Activated CD8-positive, alpha-beta memory T cell treated with anti-CD3 and anti-CD28 coated beads, Interleukin-2, amount 50 U/mL, for 48 hours (primary cell): ENCODE measurements at regions not wholly inside any gene's neighbourhood (a gene's known extent, or its start where the extent isn't known, plus 50 kb on each side); places are given as distances from the start of the nearest gene placed in this dataset.

Experiments
- DNase-seq: peaks from one replicate; pipeline ENCODE4 v3.0.0-alpha.2; 2020

DNA sequence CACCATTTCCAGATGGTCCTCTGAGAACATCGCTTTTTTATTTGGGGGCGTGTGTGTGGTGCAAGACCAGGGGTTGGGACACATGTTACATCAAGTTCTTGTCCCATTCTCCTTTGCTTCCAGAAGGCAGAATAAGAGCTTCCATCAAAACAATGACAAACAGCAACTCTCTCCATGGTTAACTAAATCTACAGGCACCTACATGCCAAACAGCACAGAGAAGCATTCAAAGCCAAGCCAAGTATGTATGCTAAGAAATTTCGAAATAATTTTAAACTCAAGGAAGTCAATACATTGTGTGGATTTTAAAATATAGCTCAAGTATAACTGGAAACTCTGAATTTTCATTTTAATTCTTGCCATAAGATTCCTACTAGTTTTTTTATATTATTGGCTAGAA, 105.6 kb downstream of the SEC61B start:
- no peak for DNase-seq

DNA sequence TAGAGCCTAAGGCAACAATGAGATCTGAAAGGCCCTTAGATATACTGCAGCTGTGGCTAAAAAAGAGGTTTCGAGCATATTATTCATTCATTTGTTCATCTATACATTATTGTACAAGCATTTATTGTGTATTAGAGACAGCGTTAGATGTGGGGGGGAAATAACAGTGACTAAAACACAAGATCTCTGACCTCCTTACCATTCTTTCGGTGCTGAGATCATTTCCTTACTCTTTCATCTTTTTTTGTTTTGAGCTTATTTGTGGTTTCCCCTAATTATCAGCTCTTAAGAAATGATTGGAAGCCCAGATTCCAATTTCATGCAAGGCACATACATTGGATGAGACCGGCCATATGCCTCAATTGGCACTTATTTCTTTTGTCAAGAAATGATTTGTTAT, 113.2 kb downstream of the SEC61B start:
- DNase-seq = no peak

DNA sequence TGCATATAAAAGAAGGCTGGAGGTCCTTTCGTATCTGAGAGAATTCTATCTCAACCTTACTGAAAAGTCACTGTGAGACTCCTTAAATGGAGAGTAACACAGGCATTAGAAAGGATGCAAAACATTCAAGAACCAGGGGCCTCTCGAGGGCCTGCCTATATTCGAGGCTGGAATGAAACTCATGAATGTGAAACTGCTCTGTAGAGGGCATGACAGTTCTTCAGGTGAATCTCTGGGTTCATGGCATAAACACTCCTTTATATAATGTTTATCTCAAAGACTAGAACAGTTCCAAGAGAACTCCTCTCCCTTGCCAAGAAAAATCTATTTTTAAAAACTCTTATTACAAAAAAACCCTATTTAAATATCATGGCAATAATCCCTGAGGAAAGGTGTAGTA, 113.9 kb downstream of the SEC61B start:
- DNase-seq = no peak

DNA sequence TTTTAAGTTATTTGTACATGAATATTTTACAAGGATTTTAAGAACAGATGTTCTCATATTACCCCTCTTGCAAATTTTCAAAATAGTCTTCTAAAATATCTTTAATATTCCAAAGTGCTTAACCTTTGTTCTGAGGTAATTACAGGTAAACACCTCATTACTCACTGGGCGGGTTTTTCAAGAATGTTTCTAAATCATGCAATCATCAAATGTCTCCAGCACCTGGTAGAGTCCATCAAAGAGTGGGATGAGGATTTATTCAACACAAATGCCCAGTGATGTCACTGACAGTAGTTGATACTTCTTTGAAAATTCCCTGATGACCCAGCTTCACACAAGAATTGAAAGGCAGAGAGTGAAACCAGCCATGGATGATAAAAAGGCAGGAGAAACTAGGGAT, 114.4 kb downstream of the SEC61B start:
- DNase-seq = no peak

DNA sequence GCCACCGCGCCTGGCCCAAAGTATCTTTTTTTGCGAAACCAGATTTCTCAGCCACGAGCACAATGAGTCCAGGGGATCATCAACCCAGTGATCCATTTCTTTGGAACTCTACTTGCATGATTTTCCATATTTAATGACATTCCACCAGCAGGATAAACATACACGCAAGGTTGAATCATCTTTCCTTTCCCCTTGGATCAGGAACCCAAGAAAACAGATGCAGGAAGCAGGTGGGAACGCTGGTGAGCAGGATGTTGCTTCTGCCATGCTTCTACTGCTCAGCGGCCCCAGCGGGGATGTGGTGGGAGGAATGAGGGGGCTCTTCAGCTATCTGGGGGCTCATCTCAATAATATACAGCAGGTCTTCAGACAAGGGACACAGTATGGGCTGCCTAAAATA, 118.2 kb downstream of the SEC61B start:
- no peak for DNase-seq

DNA sequence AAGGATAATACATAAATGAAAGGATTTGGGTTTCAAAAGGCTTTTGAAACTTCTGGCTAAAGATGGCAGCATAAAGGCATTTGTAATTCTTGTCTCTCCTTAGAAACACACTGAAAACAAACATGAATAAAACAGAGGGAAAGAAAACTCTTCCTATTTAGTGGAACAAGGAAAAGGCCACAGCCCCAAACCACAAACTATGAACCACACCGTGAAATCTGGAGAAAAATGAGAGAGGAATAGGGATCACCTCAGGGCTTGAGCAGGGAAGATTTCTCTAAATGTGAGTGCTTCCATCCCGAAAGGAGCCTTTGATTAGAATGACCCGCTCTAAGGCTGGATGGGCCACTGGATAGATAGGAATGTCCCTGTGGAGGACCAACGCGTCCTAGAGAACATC, 119.6 kb downstream of the SEC61B start:
- no peak for DNase-seq

DNA sequence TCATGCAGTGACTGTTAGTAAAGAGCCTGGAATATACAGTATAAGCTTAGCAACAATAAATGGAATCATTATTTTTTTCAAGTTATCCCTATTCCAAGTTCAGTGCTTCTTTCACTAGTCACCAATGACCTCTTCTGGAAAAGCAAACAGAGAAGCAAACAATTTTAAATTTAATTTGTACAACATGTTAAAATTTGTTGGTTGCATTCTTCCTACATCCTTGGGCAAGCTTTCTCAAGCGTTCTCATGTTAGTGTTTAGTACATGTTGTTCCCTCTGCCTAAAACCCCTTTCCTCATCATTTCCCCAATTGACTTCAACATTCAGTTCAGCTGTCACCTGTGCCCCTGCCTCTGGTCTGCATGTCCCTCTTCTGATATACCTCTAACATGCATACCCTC, 123.4 kb downstream of the SEC61B start:
- DNase-seq = no peak

DNA sequence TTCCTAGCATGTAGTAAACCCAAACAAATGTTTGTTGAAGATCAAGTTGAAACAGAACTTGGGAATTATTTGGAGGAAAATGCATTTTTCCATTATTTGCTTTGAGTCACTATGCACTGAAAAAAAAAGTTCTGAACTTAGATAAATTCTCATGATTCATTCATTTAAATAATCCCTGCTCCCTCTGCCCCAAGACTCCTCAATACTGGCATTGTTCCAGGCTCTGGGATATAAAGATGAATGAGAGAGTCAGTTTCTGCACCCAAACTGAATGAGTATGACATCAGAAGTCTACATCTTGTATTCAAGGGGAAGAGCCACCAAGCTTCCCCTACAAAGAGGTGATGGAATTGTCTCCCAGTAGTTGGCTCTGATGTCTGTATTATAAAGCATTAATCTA, 123.9 kb downstream of the SEC61B start:
- no peak for DNase-seq

DNA sequence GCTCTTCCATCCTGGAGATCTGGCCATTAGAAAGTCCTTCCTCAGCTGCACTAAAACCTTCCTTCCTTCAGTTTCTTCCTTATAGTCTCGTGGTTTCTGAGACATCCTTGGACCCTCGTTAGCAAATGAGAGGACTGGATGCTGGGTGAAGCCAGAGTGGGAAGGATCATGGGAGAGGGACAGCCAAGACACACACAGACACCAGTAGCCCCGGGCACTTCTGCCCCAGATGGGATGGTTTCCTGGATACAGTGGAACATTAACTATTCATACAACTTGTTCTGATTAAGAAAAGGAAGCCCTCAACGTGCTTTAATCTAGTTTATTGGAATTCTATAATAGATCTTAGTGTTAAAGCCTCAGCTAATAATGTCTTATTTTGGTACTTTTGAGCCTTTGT, 125.5 kb downstream of the SEC61B start:
- no peak for DNase-seq

DNA sequence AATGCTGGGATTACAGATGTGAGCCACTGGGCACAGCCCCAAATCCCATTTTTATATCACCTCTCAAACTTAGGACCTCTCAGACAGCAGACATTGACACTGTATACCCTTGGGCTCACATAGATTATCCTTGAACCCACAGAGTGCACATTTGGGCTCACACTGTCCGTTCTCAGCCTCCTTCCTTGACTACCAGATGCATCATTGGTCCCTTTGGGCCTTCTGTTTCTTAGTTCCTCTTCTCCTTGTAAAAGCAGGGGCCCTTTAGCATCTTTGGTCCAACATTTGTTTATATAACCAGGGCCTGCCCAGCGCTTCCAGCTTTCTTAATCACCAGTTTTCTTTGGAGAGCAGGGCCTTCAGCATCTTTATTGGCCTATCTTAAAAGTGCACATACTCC, 126.2 kb downstream of the SEC61B start:
- DNase-seq = no peak

DNA sequence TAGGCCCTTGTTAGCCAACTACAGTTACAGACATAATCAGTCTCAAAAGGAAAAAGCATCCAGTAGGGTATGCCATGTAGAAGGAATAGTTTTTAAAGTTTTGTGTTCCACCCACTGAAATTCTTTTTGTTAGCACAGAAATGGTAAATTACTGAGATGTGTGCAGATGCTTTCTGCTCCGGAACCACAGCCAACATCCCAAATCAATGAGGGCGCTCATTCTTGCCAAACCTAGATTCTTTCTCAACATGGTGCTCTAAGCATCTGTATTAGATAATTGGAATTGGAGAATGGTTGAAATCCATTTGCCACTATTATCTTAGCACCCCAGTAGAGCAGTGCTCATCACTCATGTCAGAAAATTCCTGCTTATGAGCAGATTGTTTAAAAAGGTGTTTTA, 127.8 kb downstream of the SEC61B start:
- no peak for DNase-seq

DNA sequence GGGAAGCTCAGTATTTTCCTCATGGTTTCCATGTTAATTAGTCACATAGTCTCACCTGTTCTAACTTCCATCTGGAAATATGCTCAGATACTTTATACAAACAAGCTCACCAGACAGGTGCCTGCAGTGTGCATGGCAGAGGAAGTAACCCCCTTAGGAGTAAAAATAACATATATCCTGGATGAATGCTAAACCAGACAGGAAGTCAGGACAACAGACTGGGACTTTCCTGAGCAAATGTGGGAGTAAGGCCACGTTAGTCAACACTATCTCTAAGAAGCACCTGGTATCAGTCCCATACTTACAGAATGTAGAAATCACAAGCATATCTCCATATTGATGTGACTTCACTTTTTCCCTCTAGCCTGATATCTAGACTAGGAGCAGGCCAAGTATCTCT, 128.4 kb downstream of the SEC61B start:
- no peak for DNase-seq

DNA sequence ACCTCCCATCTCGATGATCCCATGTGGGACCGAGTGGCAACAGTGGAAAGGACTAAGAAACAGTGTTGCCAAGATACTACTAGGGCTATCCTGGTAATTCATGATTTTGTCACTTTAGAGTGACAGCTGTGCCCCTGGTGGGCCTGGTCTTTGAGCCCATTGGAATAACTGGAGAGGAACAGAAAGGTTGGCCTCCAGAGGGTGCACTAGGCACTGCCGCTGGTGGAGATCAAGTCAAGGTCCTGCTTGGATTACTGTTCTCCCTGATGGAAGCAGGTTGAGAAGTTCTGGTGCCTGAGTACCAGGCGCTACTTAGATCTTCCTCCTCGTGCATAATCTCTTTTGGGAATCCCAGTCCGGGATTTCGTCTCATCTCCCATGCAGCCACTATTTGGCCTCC, 129.6 kb downstream of the SEC61B start:
- DNase-seq = no peak

DNA sequence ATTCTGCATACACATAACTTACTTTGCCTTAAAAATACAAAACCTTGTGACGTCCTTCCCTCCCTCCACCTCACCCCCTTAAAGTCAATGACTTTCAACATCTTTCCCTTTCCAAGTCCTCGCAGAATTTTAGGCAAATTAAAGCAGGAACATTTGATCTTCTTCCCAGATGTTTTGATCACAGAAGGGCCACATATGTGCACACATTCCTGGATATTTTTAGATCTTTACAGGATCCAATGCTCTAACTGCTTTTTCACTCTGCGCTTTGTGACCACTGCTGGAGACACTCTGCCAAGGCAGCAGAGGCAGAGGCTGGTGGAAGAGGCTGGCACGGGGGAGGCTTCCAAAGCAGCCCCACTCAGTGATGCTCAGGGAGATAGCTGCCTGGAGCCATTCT, 130.7 kb downstream of the SEC61B start:
- DNase-seq = no peak

DNA sequence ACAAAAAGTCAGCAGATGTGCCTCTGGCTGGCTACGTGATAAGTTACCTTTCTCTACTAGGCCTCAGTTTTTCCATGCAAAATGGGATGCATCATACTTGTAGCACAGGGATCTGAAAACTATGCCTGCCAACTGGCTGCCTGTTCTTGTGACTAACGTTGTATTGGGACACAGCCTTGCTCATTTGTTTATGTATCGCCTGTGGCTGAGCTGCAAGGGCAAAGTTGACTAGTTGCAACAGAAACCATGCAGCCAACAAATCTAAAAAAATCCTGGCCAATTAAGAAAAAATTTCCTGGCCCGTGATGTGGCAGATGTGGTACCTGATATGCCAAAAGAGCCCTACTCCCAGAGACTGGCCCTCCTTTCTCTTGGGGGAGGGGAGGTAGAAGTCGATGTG, 131.3 kb downstream of the SEC61B start:
- DNase-seq = no peak

DNA sequence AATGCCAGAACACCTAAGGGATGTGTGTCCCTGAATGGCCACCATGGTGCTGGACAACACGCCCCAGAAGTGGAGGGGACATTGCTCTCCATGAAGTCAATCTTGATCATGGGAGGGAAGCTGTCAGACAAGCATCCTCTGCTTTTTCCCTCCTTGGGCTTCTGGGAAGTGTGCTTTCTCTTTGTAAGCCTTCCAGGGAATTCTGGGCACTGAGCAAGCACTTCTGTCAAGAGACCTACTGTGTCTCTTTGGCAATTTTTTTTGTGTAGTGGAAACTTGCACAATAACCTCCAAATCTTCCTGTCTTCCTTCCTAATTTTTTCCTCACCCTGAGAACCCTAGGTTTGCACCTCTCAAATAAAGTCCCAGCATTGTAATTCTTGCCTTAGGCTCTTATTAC, 132.0 kb downstream of the SEC61B start:
- DNase-seq = no peak

DNA sequence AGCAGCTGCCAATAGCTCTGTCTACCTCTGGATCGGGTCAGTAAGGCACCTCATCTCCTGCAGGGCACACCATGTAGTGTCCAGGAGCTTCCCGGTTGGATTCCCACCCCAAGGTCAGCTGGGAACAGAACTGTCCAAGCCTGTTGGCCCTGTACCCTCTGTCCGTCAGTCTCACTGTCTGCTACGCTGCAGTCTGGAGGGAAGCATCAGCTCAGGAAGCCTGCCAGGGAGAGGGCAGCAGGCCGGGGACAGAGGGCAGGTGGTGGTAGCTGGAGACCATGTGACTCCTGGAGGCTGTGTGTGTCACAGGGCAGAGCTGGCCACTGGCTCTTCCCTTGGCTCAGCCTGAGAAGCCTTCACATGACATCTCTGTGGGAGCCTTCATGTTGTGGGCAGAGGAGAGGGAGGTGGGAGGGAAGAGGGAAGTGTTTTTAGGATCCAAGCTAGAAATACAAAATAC, 134.5 kb downstream of the SEC61B start:
- no peak for DNase-seq

DNA sequence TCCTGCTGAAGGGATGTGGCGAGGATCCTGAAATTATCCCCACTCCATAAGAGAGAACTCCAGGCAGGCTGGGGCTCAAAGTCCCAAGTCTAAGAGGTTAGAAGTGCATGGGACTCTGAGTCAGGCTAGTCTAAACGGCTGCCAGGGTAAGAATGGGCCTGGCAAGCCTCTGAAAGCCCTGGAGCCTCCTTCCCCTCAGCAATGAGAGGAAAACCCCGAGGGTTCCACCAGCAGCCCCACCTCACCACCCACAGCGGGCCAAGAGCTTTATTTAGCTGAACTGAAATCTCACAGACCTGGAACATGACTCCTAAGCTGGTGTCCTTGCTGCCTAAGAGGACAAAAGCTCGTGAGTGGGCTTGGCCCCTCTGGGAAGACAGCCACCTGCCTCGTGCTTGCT, 135.5 kb downstream of the SEC61B start:
- DNase-seq = no peak

DNA sequence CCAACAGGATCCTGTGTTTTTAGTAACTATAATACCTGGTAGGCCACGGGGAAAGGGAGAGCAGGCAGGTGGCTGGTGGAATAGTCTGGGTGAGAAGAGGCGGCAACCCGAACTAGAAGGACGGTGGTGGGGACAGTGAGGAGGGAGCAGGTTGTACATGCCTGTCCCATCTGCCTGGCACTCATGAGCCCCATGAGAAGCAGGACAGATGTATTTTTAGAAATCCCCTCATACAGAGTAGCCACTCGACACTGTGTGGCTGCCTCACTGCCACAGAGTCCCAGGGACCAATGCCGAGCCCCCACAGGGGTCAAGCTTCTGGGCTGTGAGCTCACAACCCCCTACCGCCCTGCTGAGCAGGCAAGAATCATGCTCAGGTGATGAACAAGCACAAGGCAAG, 136.6 kb downstream of the SEC61B start:
- DNase-seq = no peak

DNA sequence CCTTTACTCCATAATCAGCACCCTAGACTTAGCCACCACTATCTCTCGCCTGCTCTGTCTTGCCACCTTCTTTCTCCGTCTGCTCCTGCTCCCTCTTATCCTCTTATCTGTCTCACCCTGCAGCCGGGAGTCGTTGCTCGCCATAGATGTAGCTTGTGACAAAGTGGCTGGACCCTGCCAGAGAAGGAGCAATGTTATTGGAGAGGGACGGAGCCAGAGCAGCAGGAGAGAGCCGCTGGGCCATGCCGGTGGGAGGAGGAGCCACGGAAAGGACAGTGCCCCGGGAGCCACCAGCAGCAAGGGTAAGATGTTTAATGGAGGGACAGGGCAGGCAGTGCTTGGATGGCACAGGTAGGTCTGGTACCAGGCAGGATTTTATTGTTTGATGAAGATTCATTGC, 137.3 kb downstream of the SEC61B start:
- DNase-seq = no peak

DNA sequence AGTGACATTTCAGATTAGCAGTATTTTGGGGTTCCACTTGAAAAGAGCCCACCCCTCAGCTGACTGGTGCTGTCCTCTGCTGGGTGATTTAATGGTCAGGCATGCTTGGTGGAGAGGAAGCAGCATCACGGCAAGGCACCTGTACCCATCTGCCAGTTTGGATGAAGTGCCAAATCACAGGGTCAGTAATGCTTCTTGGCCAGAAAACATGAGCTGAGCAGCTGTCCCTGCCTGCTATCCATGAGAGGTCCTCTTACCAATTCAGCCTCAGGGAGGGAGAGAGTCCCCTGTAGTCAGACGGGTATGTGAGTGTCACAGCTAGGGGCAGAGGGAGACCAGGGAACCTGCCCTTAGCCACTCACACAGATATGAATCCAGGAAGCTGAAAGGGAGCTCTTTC, 137.9 kb downstream of the SEC61B start:
- DNase-seq = no peak

DNA sequence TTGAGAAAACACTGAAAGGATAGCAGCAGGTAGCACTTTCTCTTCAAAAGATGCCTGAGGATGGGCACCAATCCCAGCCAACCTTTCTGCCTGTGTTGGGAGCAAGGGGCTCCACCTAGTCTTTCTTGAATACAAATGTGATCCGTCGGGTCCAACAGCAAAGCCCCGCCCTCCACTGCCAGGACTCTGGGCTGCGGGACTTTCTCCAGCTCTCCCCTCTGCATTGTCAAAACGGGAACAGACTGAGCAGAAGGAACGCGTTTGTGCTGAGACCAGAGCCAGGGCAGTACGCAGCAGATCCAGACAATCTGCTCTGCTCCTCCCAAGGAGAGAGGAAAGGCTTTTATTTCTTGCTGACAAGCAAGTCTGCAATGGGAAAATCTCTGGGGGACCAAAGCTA, 139.7 kb downstream of the SEC61B start:
- no peak for DNase-seq

DNA sequence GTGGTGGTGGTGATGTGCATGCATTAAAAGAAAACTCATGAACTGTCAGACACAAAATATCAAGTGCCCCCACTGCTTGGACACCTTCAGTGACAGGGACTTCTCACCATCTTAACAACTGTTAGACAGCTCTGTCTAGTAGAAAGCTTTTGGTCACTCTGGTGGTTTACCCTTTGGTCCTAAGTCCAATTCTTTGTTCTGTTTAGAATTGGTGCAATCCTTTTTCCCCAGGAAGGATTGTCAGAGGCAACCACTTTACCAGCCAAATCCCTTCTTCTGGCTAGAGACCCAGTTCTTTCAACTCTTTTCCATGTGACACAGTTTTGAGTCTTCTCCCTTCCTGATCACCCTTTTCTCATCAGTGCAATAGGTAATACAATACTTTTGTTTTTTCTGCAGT, 140.2 kb downstream of the SEC61B start:
- no peak for DNase-seq

DNA sequence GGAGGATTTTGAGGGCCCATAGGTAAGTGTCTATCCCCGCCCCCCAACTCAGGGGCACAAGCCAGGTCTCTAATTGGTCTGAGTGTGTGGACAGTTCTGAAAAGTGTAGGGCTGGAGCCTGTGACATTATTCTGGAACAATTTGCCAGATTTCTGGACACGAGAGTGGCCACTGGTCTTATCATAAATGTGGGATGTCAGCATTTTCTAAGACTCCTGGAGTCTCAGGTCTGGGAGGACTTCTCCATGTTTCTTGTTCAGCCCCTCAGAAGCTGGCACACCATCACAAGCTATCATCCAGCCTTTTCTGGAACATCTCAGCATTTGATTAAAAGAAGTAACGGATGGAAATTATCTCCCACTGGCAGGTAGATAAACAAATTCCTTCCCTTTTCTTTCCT, 141.4 kb downstream of the SEC61B start:
- no peak for DNase-seq

DNA sequence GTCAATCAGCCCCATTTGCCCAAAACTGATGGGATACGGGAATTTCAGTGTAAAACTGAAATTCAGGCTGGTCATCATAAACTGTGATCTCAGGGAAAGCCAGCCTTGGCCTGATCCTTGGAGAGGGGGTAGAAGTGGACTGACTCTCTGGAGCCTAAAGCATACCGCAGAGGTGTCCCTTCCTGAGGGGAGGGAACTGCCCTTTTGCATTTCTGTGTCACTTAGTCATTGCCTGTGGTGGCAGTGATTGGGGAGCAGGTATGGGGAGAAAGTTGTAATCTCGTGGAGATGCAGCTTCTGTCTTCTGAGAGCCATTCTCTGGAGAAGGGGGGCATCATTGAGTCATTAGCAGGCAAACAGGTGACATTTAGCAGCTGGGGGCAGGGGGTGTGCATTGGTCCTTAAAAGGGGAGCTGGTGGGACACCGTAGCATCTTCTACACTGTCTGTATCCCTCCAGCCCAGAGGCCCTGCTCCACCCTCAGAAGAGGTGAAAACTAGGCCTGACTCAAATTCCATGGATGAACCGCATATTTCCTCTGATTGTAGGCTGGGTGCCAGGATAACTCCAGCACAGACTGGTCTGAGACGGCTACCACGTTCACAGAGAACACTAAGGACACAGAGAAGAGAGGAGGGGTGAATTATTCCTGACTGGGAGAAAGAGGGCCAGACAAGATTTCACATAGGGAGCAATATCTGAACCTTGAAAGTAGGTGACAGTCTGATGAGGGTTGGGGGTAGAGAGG, 143.3 kb downstream of the SEC61B start:
- no peak for DNase-seq

DNA sequence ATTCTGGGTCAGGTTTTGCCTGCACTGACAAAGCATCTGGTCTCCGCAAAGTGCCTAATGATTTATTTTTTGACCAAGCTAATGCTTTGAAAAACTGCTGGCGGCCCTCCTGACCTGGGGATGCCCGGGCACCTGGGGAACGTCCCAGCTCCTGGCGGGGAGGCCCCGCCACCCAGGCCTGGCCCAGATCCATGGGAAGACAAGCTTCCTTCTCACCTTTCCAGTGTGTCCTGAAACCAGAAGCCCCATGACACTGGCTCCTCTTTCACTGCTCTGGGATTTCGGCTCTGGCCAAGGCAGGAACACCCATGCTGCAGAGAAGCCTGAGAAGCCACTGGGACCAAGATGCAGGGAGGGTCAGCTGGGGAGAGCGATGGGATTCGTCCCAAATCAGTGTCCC, 144.1 kb downstream of the SEC61B start:
- no peak for DNase-seq
